ENCODE measurements at regions not wholly inside any gene's neighbourhood (a gene's known extent, or its start where the extent isn't known, plus 50 kb on each side); places are given as distances from the start of the nearest gene placed in this dataset.

DNA sequence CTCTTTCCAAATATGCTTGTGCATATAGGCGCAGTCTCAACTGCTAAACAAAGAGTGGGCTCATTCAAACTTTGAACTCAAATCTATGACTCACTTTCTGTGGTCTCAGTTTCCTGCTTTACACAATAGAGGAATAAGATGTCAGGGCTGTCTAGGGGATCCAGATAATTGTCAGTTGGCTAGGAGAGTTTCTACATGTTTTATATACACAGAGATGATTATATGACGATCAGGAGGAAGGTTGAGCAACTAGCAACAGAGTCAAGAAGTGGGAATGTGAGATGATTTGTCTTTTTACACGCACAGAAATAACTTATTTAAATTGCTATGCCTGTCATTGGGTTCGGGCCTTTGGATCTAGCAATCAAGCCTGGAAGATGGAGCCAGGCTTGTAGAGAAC is 299.4 kb upstream of the LYPLAL1 start:
- TF ChIP-seq CTCF (IDR thresholded peaks at IDR 0.05; ENCODE audit: low read depth, low read length) (no peak), POLR2A (IDR thresholded peaks at IDR 0.05; ENCODE audit: extremely low read depth, insufficient read length) (no peak)

All from NB4 (cell line).